Fibroblast of villous mesenchyme (primary cell): ENCODE measurements at regions not wholly inside any gene's neighbourhood (a gene's known extent, or its start where the extent isn't known, plus 50 kb on each side); places are given as distances from the start of the nearest gene placed in this dataset.

Experiments
- DNase-seq: peaks from one replicate; pipeline ENCODE4 v3.0.0-alpha.2; 2010; ENCODE audit warnings: low read depth
- H3K4me3 ChIP-seq: 2 replicates; pipeline ENCODE4 v1.5.1; 2011; ENCODE audit warnings: low read depth, mild to moderate bottlenecking, low read length
- TF ChIP-seq, protein P1 (sequence below): IDR thresholded peaks from 2 replicates; pipeline ENCODE4 v1.5.1; 2012; ENCODE audit warnings: low read depth, mild to moderate bottlenecking, low read length; ENCODE audit not compliant: insufficient read depth

DNA sequence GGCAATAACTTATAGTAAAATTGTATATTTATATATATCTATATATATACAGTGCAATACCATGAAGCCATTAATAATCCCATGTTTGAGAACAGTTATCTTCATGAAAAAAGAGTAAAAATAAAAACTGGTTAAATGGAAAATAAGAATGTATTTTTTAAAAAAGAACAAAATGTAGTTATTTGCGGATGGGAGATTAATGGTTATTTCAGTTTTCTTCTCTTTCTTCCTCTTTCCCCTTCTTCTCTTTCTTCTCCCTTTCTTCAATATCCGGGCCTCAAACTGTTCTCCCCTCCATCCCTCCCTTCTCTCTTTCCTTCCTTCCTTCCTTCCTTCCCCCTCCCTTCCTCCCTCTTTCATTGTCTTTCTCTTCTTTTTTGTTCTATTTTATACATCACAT lies 1301.7 kb upstream of the IGFBP7 start:
- TF ChIP-seq, protein P1, sequence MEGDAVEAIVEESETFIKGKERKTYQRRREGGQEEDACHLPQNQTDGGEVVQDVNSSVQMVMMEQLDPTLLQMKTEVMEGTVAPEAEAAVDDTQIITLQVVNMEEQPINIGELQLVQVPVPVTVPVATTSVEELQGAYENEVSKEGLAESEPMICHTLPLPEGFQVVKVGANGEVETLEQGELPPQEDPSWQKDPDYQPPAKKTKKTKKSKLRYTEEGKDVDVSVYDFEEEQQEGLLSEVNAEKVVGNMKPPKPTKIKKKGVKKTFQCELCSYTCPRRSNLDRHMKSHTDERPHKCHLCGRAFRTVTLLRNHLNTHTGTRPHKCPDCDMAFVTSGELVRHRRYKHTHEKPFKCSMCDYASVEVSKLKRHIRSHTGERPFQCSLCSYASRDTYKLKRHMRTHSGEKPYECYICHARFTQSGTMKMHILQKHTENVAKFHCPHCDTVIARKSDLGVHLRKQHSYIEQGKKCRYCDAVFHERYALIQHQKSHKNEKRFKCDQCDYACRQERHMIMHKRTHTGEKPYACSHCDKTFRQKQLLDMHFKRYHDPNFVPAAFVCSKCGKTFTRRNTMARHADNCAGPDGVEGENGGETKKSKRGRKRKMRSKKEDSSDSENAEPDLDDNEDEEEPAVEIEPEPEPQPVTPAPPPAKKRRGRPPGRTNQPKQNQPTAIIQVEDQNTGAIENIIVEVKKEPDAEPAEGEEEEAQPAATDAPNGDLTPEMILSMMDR, result no peak
- H3K4me3 ChIP-seq, result no peak overlapping the region
- DNase-seq, result no peak

DNA sequence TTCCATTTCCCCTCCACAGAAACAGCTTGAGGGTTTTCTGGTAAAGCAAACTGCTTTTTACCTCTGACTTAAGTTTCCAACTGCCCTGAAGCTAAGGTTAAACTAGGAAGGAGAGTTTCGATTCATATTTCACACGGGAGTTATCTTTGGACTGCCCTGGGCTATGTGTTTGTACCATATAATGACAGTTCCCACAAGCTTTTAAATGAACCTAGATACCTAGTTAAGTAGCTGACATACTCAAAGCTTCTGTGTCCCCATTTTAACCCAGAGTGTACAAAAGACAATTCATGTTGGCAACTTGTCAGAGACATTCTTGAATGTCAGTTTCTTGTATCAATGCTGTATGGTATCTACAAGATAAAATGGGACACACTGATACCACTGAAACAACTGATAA lies 1296.6 kb upstream of the IGFBP7 start:
- TF ChIP-seq, protein P1, result no peak
- no peak overlapping the region for H3K4me3 ChIP-seq
- DNase-seq, result no peak

DNA sequence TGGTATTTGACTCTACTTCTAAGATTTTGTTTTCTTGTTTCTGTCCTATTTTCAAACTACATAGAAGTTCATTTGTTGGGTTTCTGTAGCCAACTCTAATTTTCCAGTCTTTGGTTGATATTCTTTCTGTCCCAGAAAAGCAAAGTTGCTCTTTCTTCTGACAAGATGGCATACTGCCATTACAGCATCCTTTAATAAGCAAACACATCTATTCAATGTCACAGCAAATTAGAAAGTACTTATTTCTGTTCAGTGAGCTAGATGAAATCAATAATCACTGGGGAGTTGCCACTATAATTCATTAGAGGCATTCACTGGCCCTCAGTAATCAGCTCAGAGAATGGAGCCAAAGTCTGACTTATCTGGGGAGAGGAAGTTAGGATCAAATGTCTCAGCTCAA lies 1258.0 kb upstream of the IGFBP7 start:
- H3K4me3 ChIP-seq, result no peak overlapping the region
- no peak for DNase-seq
- TF ChIP-seq, protein P1, result no peak

DNA sequence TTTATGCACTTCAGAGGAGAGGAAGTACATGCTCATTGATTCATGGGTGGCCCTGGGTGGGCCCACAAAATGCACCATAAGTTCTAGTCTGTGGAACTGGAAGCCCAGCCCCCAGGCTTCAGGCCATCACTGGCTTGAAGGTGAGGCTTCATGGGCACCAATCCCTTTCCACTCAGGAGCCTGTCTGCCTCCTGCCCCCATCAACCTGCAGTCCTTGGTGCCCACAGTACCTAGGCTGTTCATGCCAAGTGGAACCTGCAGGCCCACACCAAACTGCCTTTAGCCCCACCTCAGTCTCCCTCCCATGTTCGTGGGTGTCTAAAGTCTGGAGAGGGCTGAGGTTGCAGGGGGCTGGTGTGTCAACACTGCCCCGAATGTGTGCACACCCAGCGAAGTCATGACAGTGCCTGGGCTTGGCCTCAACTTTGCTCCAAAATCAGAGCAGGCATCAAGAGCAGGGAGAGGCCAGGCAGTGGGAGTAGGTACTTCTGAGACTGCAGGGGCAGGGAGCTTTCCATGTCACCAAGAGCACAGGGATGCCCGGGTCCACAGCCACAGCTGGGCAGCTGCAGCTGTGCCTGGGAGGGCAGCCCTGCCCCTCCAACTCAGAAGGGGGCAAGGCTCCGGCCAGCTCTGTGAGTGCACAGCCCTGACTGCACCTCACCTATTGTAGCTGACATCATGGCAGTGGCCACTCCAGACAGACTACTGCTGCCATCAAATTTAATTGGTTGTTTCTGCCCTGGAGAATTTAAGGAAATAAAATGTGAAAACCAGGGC lies 1250.4 kb upstream of the IGFBP7 start:
- no peak for DNase-seq
- TF ChIP-seq, protein P1, result no peak
- H3K4me3 ChIP-seq, result no peak overlapping the region

DNA sequence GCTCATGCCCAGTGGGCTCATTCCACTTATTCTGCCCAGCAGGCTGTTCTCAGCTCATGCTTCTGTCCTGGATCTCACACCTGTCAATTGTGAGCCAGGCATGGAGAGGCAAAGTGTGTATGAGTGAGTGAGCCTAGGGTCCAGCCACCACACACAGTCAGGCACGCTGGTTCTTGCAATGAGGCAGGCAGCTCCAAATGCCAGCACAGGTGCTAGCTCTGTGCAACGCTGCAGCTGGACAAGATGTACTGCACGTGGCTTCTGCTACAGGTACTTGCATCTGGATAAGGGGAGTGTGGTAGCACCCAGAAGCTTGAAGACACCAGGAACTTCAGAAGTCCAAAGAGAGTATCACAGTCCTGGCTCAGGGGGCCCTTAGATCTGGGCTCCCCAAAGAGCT lies 1249.4 kb upstream of the IGFBP7 start:
- TF ChIP-seq, protein P1, result no peak
- DNase-seq, result no peak
- H3K4me3 ChIP-seq, result no peak overlapping the region

DNA sequence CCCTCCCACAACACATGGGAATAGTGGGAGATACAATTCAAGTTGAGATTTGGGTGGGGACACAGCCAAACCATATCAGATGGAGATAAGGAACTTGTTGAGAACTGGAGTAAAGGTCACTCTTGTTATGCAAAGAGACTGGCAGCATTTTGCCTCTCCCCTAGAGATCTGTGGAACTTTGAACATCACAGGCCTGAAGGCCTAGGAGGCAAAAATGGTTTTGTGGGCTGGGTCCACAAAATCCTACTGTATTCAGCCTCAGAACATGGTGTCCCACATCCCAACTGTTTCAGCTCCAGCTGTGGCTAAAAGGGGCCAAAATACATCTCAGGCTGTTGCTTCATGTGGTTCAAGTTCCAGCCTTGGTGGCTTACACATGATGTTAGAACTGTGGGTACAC lies 1247.8 kb upstream of the IGFBP7 start:
- no peak for DNase-seq
- TF ChIP-seq, protein P1, result no peak
- H3K4me3 ChIP-seq, result no peak overlapping the region

DNA sequence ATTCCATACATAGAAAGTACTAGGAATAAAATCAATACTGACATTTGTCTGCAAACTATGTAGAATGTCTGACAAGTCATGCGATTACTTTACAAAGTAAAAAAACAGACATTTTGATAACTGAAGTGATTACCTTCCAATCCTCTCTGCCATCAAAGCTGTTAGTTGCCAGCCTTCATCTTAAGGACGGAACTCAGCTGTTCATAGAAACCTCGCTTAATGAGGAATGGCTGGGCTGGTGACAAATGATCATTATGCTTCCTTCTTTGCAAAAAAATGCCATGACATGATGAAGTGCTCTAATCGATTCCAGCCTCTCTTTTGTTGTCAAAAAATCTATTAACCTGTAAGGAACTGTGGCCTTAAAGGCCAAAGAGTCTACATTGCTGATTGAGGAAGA lies 1214.9 kb upstream of the IGFBP7 start:
- no peak overlapping the region for H3K4me3 ChIP-seq
- no peak for DNase-seq
- TF ChIP-seq, protein P1, result no peak
